Caco-2 (cell line): ENCODE measurements at regions not wholly inside any gene's neighbourhood (a gene's known extent, or its start where the extent isn't known, plus 50 kb on each side); places are given as distances from the start of the nearest gene placed in this dataset.
"Not testable (repeated sequence)": the region's sequence is repeated elsewhere in the genome, so short reads cannot be mapped to it uniquely, and the experiment has no call there.

ENCODE experiments used
- BruUV-seq: library from RNA; stranded (reverse); fragments of 400-500 nt; replicated peaks from 2 replicates; lab custom pipeline; 2021; lab: Mats Ljungman, UMichigan
- CTCF ChIA-PET: fragments of 300-600 bp; sonication (Branson Sonifier 250); formaldehyde crosslinking; loops from one replicate; lab custom pipeline; 2022; ENCODE audit warnings: antibody characterized with exemption; lab: Charles Lee
- POLR2A ChIA-PET: fragments of 300-600 bp; sonication (Branson Sonifier 250); formaldehyde crosslinking; loops from one replicate; lab custom pipeline; 2022; ENCODE audit warnings: antibody characterized with exemption; lab: Charles Lee
- DNase-seq, 2 experiments: peaks; one replicate each; pipeline versions ENCODE4 v3.0.0 to v3.0.0-alpha.2; 2020 to 2022
- H3K27me3 ChIP-seq: replicated peaks from 2 replicates; pipeline ENCODE4 v1.6.0; 2011; ENCODE audit warnings: low read length; ENCODE audit not compliant: control insufficient read depth, insufficient read depth
- H3K36me3 ChIP-seq: 2 replicates; pipeline ENCODE4 v1.5.1; 2011; ENCODE audit warnings: low read length; ENCODE audit not compliant: control insufficient read depth, insufficient read depth
- H3K4me1 ChIP-seq: fragments of 250-450 bp; sonication (Bioruptor Pico); 2 replicates; pipeline ENCODE4 v1.5.1; 2020; ENCODE audit warnings: mild to moderate bottlenecking
- H3K4me3 ChIP-seq: 2 replicates; pipeline ENCODE4 v1.5.1; 2011; ENCODE audit warnings: low read depth, mild to moderate bottlenecking, control low read depth, low read length
- H3K9me3 ChIP-seq: fragments of 250-450 bp; sonication (Bioruptor Pico); 2 replicates; pipeline ENCODE4 v1.5.1; 2020; ENCODE audit warnings: mild to moderate bottlenecking, moderate library complexity
- H3K27ac Mint-ChIP-seq: one replicate; pipeline ENCODE4 v1.8.0; 2022; ENCODE audit warnings: mixed read lengths; ENCODE audit not compliant: unreplicated experiment
- H3K27me3 Mint-ChIP-seq: one replicate; pipeline ENCODE4 v1.8.0; 2022; ENCODE audit warnings: mixed read lengths; ENCODE audit not compliant: insufficient read depth, unreplicated experiment
- H3K36me3 Mint-ChIP-seq: one replicate; pipeline ENCODE4 v1.8.0; 2022; ENCODE audit warnings: mild to moderate bottlenecking, mixed read lengths; ENCODE audit not compliant: insufficient read depth, unreplicated experiment
- H3K4me1 Mint-ChIP-seq: one replicate; pipeline ENCODE4 v1.8.0; 2022; ENCODE audit warnings: low read depth, mixed read lengths; ENCODE audit not compliant: unreplicated experiment
- H3K4me3 Mint-ChIP-seq: one replicate; pipeline ENCODE4 v1.8.0; 2022; ENCODE audit warnings: mild to moderate bottlenecking, moderate library complexity, mixed read lengths; ENCODE audit not compliant: unreplicated experiment
- H3K9me3 Mint-ChIP-seq: one replicate; pipeline ENCODE4 v1.8.0; 2022; ENCODE audit warnings: mixed read lengths; ENCODE audit not compliant: unreplicated experiment
- intact Hi-C: fragments of 100-400 bp; cut with micrococcal nuclease; formaldehyde crosslinking; loops from one replicate; pipeline ENCODE4 v1.10.0; 2022; ENCODE audit not compliant: unreplicated experiment
- TF ChIP-seq, protein P1 (sequence below), 2 experiments: fragments of 200-600 bp in 1 of 2; IDR thresholded peaks; 1 replicate in 1 of 2; 2 replicates in 1 of 2; pipeline versions ENCODE4 v1.5.1 to v1.8.0; 2011 to 2022; ENCODE audit warnings: antibody characterized with exemption in 1 of 2, control low read depth in 1 of 2, inconsistent platforms in 1 of 2, low read depth in 1 of 2, low read length in 1 of 2, mild to moderate bottlenecking in 1 of 2, moderate library complexity in 1 of 2; ENCODE audit not compliant: insufficient read depth in 1 of 2, severe bottlenecking in 1 of 2, unreplicated experiment in 1 of 2

- Mint-ChIP-seq H3K9me3 (no peaks in the 10 kb centered on the region), H3K27me3 (no peaks in the 10 kb centered on the region), H3K4me3 (peak overlapping the region; percentile 61), H3K36me3 (no peaks in the 10 kb centered on the region), H3K27ac (no peak overlapping the region), H3K4me1 (no peaks in the 10 kb centered on the region)
- Histone ChIP-seq H3K4me1 (no peaks in the 10 kb centered on the region), H3K27me3 (no peaks in the 10 kb centered on the region), H3K36me3 (no peaks in the 10 kb centered on the region), H3K4me3 (peak overlapping the region; percentile 40), H3K9me3 (no peaks in the 10 kb centered on the region)
- BruUV-seq = no TSS peak
- POLR2A ChIA-PET = no interaction called here
- TF ChIP-seq, protein P1, sequence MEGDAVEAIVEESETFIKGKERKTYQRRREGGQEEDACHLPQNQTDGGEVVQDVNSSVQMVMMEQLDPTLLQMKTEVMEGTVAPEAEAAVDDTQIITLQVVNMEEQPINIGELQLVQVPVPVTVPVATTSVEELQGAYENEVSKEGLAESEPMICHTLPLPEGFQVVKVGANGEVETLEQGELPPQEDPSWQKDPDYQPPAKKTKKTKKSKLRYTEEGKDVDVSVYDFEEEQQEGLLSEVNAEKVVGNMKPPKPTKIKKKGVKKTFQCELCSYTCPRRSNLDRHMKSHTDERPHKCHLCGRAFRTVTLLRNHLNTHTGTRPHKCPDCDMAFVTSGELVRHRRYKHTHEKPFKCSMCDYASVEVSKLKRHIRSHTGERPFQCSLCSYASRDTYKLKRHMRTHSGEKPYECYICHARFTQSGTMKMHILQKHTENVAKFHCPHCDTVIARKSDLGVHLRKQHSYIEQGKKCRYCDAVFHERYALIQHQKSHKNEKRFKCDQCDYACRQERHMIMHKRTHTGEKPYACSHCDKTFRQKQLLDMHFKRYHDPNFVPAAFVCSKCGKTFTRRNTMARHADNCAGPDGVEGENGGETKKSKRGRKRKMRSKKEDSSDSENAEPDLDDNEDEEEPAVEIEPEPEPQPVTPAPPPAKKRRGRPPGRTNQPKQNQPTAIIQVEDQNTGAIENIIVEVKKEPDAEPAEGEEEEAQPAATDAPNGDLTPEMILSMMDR (IDR thresholded peaks at IDR 0.05; ENCODE audit: insufficient read depth in 1 of 2, low read depth in 1 of 2, low read length in 1 of 2, severe bottlenecking in 1 of 2, unreplicated experiment in 1 of 2) = no peak
- peak in 1 of 2 experiments; percentile 3 for DNase-seq
- intact Hi-C loops = no loop called here
- CTCF ChIA-PET = interaction anchor here (0.6 kb wide), 1 partner anchor 407 kb away, joined by 4 read pairs; no protein-coding TSS in a partner anchor
These were observed 137.0 kb upstream of the TP53TG3D start for GRCh38 chr16:32116080-32116479.

DNA sequence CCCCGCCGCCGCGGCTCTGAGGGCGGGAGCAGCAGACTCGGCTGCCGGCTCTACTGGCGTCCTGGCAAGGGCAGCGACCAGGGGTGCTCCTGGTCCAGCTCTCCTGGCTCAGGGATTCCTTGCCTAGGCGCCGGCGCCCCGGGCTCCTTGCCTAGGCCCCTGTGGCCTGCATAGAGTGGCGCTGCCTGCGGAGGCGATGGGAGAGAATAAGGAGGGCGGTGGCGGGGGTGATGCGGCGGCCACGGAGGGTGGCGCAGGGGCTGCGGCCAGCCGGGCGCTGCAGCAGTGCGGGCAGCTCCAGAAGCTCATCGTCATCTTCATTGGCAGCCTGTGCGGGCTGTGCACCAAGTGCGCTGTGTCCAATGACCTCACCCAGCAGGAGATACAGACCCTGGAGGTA, 136.6 kb upstream of the TP53TG3D start:
- intact Hi-C loops, H3K27me3 Mint-ChIP-seq, H3K27ac Mint-ChIP-seq, POLR2A ChIA-PET, BruUV-seq, H3K27me3 ChIP-seq, DNase-seq, H3K4me1 ChIP-seq, H3K36me3 ChIP-seq, H3K9me3 ChIP-seq, H3K9me3 Mint-ChIP-seq, CTCF ChIA-PET, H3K36me3 Mint-ChIP-seq, H3K4me1 Mint-ChIP-seq: not testable (repeated sequence)
- peak overlapping the region; percentile 40; the same call in 1 of the 2 replicates for H3K4me3 ChIP-seq
- peak overlapping the region; percentile 61 for H3K4me3 Mint-ChIP-seq

GRCh38 chr16:32120372-32120771, 132.7 kb upstream of the TP53TG3D start:
- H3K9me3 Mint-ChIP-seq, H3K9me3 ChIP-seq, POLR2A ChIA-PET, BruUV-seq, intact Hi-C loops, H3K27me3 Mint-ChIP-seq, H3K36me3 Mint-ChIP-seq, CTCF ChIA-PET, H3K4me1 Mint-ChIP-seq, H3K36me3 ChIP-seq, H3K4me3 ChIP-seq, H3K4me1 ChIP-seq, H3K27me3 ChIP-seq, H3K27ac Mint-ChIP-seq, DNase-seq, H3K4me3 Mint-ChIP-seq: not testable (repeated sequence)

DNA sequence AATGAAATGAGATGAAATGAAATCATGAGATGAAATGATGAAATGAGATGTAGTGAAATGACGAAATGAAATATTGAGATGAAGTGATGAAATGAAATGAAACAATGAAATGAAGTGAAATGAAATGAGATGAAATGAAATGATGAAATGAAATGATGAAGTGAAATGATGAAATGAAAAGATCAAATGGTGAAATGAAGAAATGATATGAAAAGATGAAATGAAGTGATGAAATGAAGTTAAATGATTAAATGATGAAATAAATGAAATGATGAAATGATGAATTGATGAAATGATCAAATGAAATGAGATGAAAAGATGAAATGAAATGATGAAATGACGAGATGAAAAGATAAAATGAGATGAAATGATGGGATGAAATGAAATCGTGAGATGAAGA, 132.3 kb upstream of the TP53TG3D start:
- H3K9me3 Mint-ChIP-seq, H3K27me3 Mint-ChIP-seq, DNase-seq, H3K36me3 ChIP-seq, H3K27ac Mint-ChIP-seq, H3K9me3 ChIP-seq, BruUV-seq, H3K36me3 Mint-ChIP-seq, H3K4me3 ChIP-seq, H3K4me3 Mint-ChIP-seq, POLR2A ChIA-PET, H3K4me1 Mint-ChIP-seq, intact Hi-C loops, H3K4me1 ChIP-seq, H3K27me3 ChIP-seq, CTCF ChIA-PET: not testable (repeated sequence)

- H3K4me1 ChIP-seq, DNase-seq, H3K36me3 Mint-ChIP-seq, H3K9me3 ChIP-seq, intact Hi-C loops, H3K4me3 Mint-ChIP-seq, H3K27me3 ChIP-seq, CTCF ChIA-PET, H3K36me3 ChIP-seq, POLR2A ChIA-PET, H3K4me1 Mint-ChIP-seq, H3K27me3 Mint-ChIP-seq, H3K4me3 ChIP-seq, H3K27ac Mint-ChIP-seq, BruUV-seq, H3K9me3 Mint-ChIP-seq: not testable (repeated sequence)
These were observed 131.7 kb upstream of the TP53TG3D start for GRCh38 chr16:32121273-32121900.

DNA sequence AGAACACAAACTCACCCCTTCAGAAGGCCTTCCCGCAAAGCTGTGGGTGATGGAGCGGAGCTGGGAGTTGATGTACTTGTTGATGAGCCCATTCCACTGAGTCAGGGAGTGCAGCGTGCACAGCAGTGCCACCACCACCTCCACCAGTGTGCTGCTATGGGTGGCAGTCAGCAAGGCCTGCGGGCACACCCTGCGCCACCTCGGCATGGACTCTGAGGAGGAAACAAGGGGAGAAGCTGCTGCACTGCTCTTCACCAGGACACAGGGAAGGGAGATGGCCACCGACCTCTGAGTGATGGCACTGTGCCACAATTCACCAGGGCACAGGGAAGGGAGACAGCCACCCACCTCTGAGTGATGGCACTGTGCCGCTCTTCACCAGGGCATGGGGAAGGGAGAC, 100.7 kb upstream of the TP53TG3D start:
- H3K27ac Mint-ChIP-seq, H3K4me3 Mint-ChIP-seq, POLR2A ChIA-PET: not testable (repeated sequence)

More for the DNA sequence above, 100.7 kb upstream of the TP53TG3D start:
- H3K9me3 Mint-ChIP-seq, H3K27me3 Mint-ChIP-seq, H3K4me1 ChIP-seq, H3K4me3 ChIP-seq, H3K27me3 ChIP-seq, H3K36me3 Mint-ChIP-seq, H3K9me3 ChIP-seq, intact Hi-C loops, DNase-seq, H3K4me1 Mint-ChIP-seq, CTCF ChIA-PET, BruUV-seq, H3K36me3 ChIP-seq: not testable (repeated sequence)
